ENCODE measurements at regions not wholly inside any gene's neighbourhood (a gene's known extent, or its start where the extent isn't known, plus 50 kb on each side); places are given as distances from the start of the nearest gene placed in this dataset.
"Not testable (repeated sequence)": the region's sequence is repeated elsewhere in the genome, so short reads cannot be mapped to it uniquely, and the experiment has no call there.

DNA sequence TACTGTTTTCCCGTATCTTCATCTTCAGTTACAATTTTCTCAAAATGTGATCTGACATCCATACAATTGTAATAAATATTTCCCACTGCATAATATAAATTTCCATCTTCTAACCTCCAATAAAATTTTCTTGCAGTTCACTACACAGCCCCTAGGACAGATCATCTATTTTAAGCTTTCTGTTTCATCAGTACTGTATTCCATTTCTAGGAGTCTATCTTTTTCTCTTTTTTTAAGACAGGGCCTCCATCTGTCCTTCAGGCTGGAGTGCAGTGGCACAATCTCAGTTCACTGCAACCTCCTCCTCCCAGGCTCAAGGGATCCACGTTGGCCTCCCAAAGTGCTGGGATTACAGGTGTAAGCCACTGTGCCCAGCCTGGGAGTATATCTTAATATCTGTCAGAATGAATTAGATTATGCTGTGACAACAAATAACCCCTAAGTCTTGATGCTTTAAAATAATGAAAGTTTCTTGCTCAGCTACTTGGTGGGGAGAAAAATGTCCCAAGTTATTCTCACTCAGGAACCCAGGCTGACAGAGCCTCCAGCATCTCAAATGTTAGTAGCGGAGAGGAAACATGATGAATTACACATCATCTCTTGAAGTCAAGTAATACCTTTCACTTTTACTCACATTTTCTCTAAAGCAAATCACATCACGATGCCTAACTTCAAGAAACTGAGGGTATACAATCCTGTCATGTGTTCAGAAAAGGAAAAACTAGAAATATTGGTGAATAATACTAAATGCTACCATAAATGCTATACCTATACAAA lies 92.2 kb downstream of the BUD13 start:
- WGBS, result 87% methylated on average over 4 of the region's 4 CpGs
- Histone ChIP-seq H3K4me3 (ENCODE audit: low read length in 2 of 2) (no peak overlapping the region), H3K4me1 (ENCODE audit: control insufficient read depth in 2 of 2, insufficient read depth in 2 of 2, low read length in 2 of 2) (no peaks in the 10 kb centered on the region), H3K27ac (ENCODE audit: low read depth in 1 of 2, low read length in 1 of 2) (no peak overlapping the region), H3K27me3 (ENCODE audit: control insufficient read depth in 2 of 2, insufficient read depth in 1 of 2, low read length in 1 of 2) (no peaks in the 10 kb centered on the region), H3K36me3 (ENCODE audit: control insufficient read depth in 2 of 2, insufficient read depth in 2 of 2, low read length in 1 of 2) (no peaks in the 10 kb centered on the region), H3K9me3 (ENCODE audit: control insufficient read depth in 2 of 2, insufficient read depth in 1 of 2, low read length in 1 of 2) (no peaks in the 10 kb centered on the region)
- DNase-seq (ENCODE audit: low read depth in 6 of 9, low spot score in 9 of 9), result no peak

- Histone ChIP-seq H3K27me3 (ENCODE audit: control insufficient read depth in 2 of 2, insufficient read depth in 1 of 2, low read length in 1 of 2) (no peaks in the 10 kb centered on the region), H3K4me1 (ENCODE audit: control insufficient read depth in 2 of 2, insufficient read depth in 2 of 2, low read length in 2 of 2) (no peaks in the 10 kb centered on the region), H3K9me3 (ENCODE audit: control insufficient read depth in 2 of 2, insufficient read depth in 1 of 2, low read length in 1 of 2) (no peaks in the 10 kb centered on the region), H3K36me3 (ENCODE audit: control insufficient read depth in 2 of 2, insufficient read depth in 2 of 2, low read length in 1 of 2) (no peaks in the 10 kb centered on the region), H3K4me3 (ENCODE audit: low read length in 2 of 2) (no peak overlapping the region), H3K27ac (ENCODE audit: low read depth in 1 of 2, low read length in 1 of 2) (no peak overlapping the region)
- 97% methylated on average over 3 of the region's 3 CpGs for WGBS
- DNase-seq (ENCODE audit: low read depth in 6 of 9, low spot score in 9 of 9), result no peak
These were observed 93.9 kb downstream of the BUD13 start for GRCh38 chr11:116678887-116679286.

- not testable (repeated sequence) for DNase-seq (ENCODE audit: low read depth in 6 of 9, low spot score in 9 of 9); H3K27me3 ChIP-seq (ENCODE audit: control insufficient read depth in 2 of 2, insufficient read depth in 1 of 2, low read length in 1 of 2)
- WGBS, result 63% methylated on average over 1 of the region's 1 CpG
These were observed 105.5 kb downstream of the BUD13 start for GRCh38 chr11:116667318-116667717.

DNA sequence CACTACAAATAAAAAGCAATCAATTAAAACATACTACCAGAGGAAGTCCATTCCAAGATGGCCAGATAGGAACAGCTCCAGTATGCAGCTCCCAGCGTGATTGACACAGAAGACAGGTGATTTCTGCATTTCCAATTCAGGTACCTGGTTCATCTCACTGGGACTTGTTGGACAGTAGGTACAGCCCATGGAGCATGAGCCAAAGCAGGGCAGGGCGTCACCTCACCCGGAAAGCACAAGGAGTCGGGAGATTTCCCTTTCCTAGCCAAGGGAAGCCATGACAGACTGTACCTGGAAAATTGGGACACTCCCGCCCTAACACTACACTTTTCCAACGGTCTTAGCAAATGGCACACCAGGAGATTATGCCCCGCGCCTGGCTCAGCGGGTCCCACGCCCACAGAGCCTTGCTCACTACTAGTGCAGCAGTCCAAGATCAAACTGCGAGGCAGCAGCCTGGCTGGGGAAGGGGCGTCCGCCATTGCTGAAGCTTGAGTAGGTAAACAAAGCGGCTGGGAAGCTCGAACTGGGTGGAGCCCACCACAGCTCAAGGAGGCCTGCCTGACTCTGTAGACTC lies 106.0 kb downstream of the BUD13 start:
- WGBS, result 89% methylated on average over 15 of the region's 15 CpGs
- not testable (repeated sequence) for H3K27ac ChIP-seq (ENCODE audit: low read depth in 1 of 2, low read length in 1 of 2); H3K9me3 ChIP-seq (ENCODE audit: control insufficient read depth in 2 of 2, insufficient read depth in 1 of 2, low read length in 1 of 2); DNase-seq (ENCODE audit: low read depth in 6 of 9, low spot score in 9 of 9); H3K27me3 ChIP-seq (ENCODE audit: control insufficient read depth in 2 of 2, insufficient read depth in 1 of 2, low read length in 1 of 2); H3K36me3 ChIP-seq (ENCODE audit: control insufficient read depth in 2 of 2, insufficient read depth in 2 of 2, low read length in 1 of 2); H3K4me3 ChIP-seq (ENCODE audit: low read length in 2 of 2); H3K4me1 ChIP-seq (ENCODE audit: control insufficient read depth in 2 of 2, insufficient read depth in 2 of 2, low read length in 2 of 2)

More at GRCh38 chr11:116667318-116667717, 105.5 kb downstream of the BUD13 start:
- not testable (repeated sequence) for H3K36me3 ChIP-seq (ENCODE audit: control insufficient read depth in 2 of 2, insufficient read depth in 2 of 2, low read length in 1 of 2); H3K27ac ChIP-seq (ENCODE audit: low read depth in 1 of 2, low read length in 1 of 2); H3K4me3 ChIP-seq (ENCODE audit: low read length in 2 of 2); H3K4me1 ChIP-seq (ENCODE audit: control insufficient read depth in 2 of 2, insufficient read depth in 2 of 2, low read length in 2 of 2); H3K9me3 ChIP-seq (ENCODE audit: control insufficient read depth in 2 of 2, insufficient read depth in 1 of 2, low read length in 1 of 2)

GRCh38 chr11:116665523-116665922 lies 107.3 kb downstream of the BUD13 start:
- DNase-seq (ENCODE audit: low read depth in 6 of 9, low spot score in 9 of 9), result no peak
- H3K27me3 ChIP-seq (ENCODE audit: control insufficient read depth in 2 of 2, insufficient read depth in 1 of 2, low read length in 1 of 2), result no peaks in the 10 kb centered on the region
- no peaks in the 10 kb centered on the region for H3K9me3 ChIP-seq (ENCODE audit: control insufficient read depth in 2 of 2, insufficient read depth in 1 of 2, low read length in 1 of 2)
- H3K36me3 ChIP-seq (ENCODE audit: control insufficient read depth in 2 of 2, insufficient read depth in 2 of 2, low read length in 1 of 2), result no peaks in the 10 kb centered on the region
- no peak overlapping the region for H3K4me3 ChIP-seq (ENCODE audit: low read length in 2 of 2)
- no peak overlapping the region for H3K27ac ChIP-seq (ENCODE audit: low read depth in 1 of 2, low read length in 1 of 2)
- H3K4me1 ChIP-seq (ENCODE audit: control insufficient read depth in 2 of 2, insufficient read depth in 2 of 2, low read length in 2 of 2), result no peaks in the 10 kb centered on the region

GRCh38 chr11:116661056-116661455 lies 111.7 kb downstream of the BUD13 start:
- no peak for DNase-seq (ENCODE audit: low read depth in 6 of 9, low spot score in 9 of 9)
- H3K9me3 ChIP-seq (ENCODE audit: control insufficient read depth in 2 of 2, insufficient read depth in 1 of 2, low read length in 1 of 2), result no peaks in the 10 kb centered on the region
- no peaks in the 10 kb centered on the region for H3K27me3 ChIP-seq (ENCODE audit: control insufficient read depth in 2 of 2, insufficient read depth in 1 of 2, low read length in 1 of 2)
- no peak overlapping the region for H3K4me3 ChIP-seq (ENCODE audit: low read length in 2 of 2)
- H3K36me3 ChIP-seq (ENCODE audit: control insufficient read depth in 2 of 2, insufficient read depth in 2 of 2, low read length in 1 of 2), result no peaks in the 10 kb centered on the region
- no peaks in the 10 kb centered on the region for H3K4me1 ChIP-seq (ENCODE audit: control insufficient read depth in 2 of 2, insufficient read depth in 2 of 2, low read length in 2 of 2)
- no peak overlapping the region for H3K27ac ChIP-seq (ENCODE audit: low read depth in 1 of 2, low read length in 1 of 2)
- 78% methylated on average over 3 of the region's 3 CpGs for WGBS

DNA sequence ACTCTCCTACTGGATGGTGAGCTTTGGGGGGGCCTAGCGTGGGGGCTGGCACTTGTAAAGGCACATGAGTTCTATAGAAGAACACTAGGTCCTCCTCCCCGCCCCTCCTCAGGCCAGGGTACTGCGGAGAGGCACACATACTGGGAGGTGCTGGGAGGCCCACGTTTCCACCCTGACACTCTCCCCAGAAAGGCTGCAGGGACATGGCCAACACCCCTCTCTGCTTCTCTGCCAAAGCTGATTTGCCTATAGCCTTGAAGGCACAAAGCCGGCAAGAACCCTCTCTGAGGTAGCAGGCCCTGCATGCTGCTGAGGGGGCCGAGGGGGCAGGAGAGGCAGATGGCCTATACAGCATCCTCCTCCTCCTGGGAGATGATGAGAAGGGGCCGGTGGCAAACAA lies 112.8 kb downstream of the BUD13 start:
- Histone ChIP-seq H3K9me3 (ENCODE audit: control insufficient read depth in 2 of 2, insufficient read depth in 1 of 2, low read length in 1 of 2) (no peaks in the 10 kb centered on the region), H3K4me1 (ENCODE audit: control insufficient read depth in 2 of 2, insufficient read depth in 2 of 2, low read length in 2 of 2) (no peaks in the 10 kb centered on the region), H3K4me3 (ENCODE audit: low read length in 2 of 2) (no peak overlapping the region), H3K27ac (ENCODE audit: low read depth in 1 of 2, low read length in 1 of 2) (no peak overlapping the region), H3K36me3 (ENCODE audit: control insufficient read depth in 2 of 2, insufficient read depth in 2 of 2, low read length in 1 of 2) (no peaks in the 10 kb centered on the region), H3K27me3 (ENCODE audit: control insufficient read depth in 2 of 2, insufficient read depth in 1 of 2, low read length in 1 of 2) (no peaks in the 10 kb centered on the region)
- 85% methylated on average over 7 of the region's 7 CpGs for WGBS
- DNase-seq (ENCODE audit: low read depth in 6 of 9, low spot score in 9 of 9), result no peak

DNA sequence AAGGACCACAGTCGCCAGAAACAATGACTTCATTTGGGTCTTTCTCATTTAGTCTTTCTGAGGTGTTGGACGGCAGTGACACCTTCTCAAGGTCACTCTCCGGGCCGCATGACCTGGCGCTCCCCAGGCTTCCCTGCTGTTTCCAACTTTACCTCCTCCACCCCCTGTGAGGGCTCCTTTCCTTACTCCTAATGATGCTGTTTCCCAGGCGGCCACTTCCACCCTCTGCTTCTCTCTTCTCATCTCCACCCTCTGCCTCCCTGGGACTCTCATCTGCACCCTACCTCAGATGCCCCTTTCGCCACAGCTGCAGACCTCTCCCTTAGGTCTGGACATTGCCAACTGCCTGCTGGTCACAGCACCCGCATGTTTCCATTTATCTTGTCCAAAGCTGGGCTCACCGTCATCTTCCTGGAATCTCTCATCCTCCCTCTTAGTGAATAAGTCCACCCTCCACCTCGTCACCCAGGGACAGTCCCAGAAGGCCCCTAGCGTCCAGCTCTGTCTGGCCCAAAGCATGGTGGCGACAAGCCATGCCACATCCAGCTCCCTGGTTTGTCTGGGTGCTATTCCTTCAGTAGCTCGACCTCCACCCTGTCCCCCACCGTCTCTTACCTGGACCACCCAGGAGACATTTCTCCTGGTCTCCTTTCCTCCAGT lies 113.8 kb downstream of the BUD13 start:
- no peaks in the 10 kb centered on the region for H3K9me3 ChIP-seq (ENCODE audit: control insufficient read depth in 2 of 2, insufficient read depth in 1 of 2, low read length in 1 of 2)
- no peaks in the 10 kb centered on the region for H3K4me1 ChIP-seq (ENCODE audit: control insufficient read depth in 2 of 2, insufficient read depth in 2 of 2, low read length in 2 of 2)
- H3K27ac ChIP-seq (ENCODE audit: low read depth in 1 of 2, low read length in 1 of 2), result no peak overlapping the region
- no peaks in the 10 kb centered on the region for H3K36me3 ChIP-seq (ENCODE audit: control insufficient read depth in 2 of 2, insufficient read depth in 2 of 2, low read length in 1 of 2)
- no peaks in the 10 kb centered on the region for H3K27me3 ChIP-seq (ENCODE audit: control insufficient read depth in 2 of 2, insufficient read depth in 1 of 2, low read length in 1 of 2)
- 96% methylated on average over 14 of the region's 14 CpGs for WGBS
- no peak overlapping the region for H3K4me3 ChIP-seq (ENCODE audit: low read length in 2 of 2)
- DNase-seq (ENCODE audit: low read depth in 6 of 9, low spot score in 9 of 9), result no peak

Data from thymus (tissue), 11 donors.